GM18951 (cell line): ENCODE measurements at regions not wholly inside any gene's neighbourhood (a gene's known extent, or its start where the extent isn't known, plus 50 kb on each side); places are given as distances from the start of the nearest gene placed in this dataset.
"Not testable (repeated sequence)": the region's sequence is repeated elsewhere in the genome, so short reads cannot be mapped to it uniquely, and the experiment has no call there.

Experiments used
- POLR2A ChIP-seq: IDR thresholded peaks from 4 replicates; pipeline ENCODE4 v1.6.1; 2011; ENCODE audit warnings: mild to moderate bottlenecking; ENCODE audit not compliant: insufficient read length, insufficient read depth; ENCODE audit errors: extremely low read depth
- in situ Hi-C: fragments of 300-500 bp; cut with MboI; formaldehyde crosslinking; loops from one replicate; pipeline ENCODE4 v1.12.0; 2022; ENCODE audit warnings: low sequenced_read_pairs, mixed read lengths, inconsistent platforms; ENCODE audit not compliant: unreplicated experiment

- in situ Hi-C loops: no loop called here
- TF ChIP-seq POLR2A: no peak
Observed at GRCh38 chr5:118577621-118578020, 410.7 kb downstream of the DTWD2 start.

GRCh38 chr5:118570276-118570675 is 418.1 kb downstream of the DTWD2 start:
- in situ Hi-C loops: not testable (repeated sequence)

- in situ Hi-C loops: not testable (repeated sequence)
Observed at GRCh38 chr5:118569596-118569995, 418.8 kb downstream of the DTWD2 start.

GRCh38 chr5:118565335-118565971 is 422.9 kb downstream of the DTWD2 start:
- in situ Hi-C loops: no loop called here
- TF ChIP-seq POLR2A: no peak

GRCh38 chr5:118561971-118562370 is 426.4 kb downstream of the DTWD2 start:
- in situ Hi-C loops: no loop called here
- TF ChIP-seq POLR2A: no peak

- no peak for TF ChIP-seq POLR2A
- in situ Hi-C loops: no loop called here
Observed at GRCh38 chr5:118561235-118561634, 427.1 kb downstream of the DTWD2 start.

- TF ChIP-seq POLR2A: no peak
Observed at GRCh38 chr5:118558871-118559270, 429.5 kb downstream of the DTWD2 start.

GRCh38 chr5:118557251-118557661 is 431.1 kb downstream of the DTWD2 start:
- in situ Hi-C loops: no loop called here
- TF ChIP-seq POLR2A: no peak

More at GRCh38 chr5:118558871-118559270, 429.5 kb downstream of the DTWD2 start:
- in situ Hi-C loops: no loop called here

GRCh38 chr5:118556792-118557191 is 431.6 kb downstream of the DTWD2 start:
- in situ Hi-C loops: no loop called here
- no peak for TF ChIP-seq POLR2A

- in situ Hi-C loops: no loop called here
- no peak for TF ChIP-seq POLR2A
Observed at GRCh38 chr5:118555727-118556126, 432.6 kb downstream of the DTWD2 start.

GRCh38 chr5:118554981-118555380 is 433.4 kb downstream of the DTWD2 start:
- in situ Hi-C loops: no loop called here
- no peak for TF ChIP-seq POLR2A

- TF ChIP-seq POLR2A: no peak
- in situ Hi-C loops: no loop called here
Observed at GRCh38 chr5:118554241-118554640, 434.1 kb downstream of the DTWD2 start.

- in situ Hi-C loops: no loop called here
Observed at GRCh38 chr5:118553662-118554061, 434.7 kb downstream of the DTWD2 start.

GRCh38 chr5:118552731-118553360 is 435.5 kb downstream of the DTWD2 start:
- in situ Hi-C loops: no loop called here
- no peak for TF ChIP-seq POLR2A

More at GRCh38 chr5:118553662-118554061, 434.7 kb downstream of the DTWD2 start:
- TF ChIP-seq POLR2A: no peak
